Endothelial cell of umbilical vein (primary cell): ENCODE measurements at regions not wholly inside any gene's neighbourhood (a gene's known extent, or its start where the extent isn't known, plus 50 kb on each side); places are given as distances from the start of the nearest gene placed in this dataset.

Experiments used
- CTCF ChIP-seq, 2 donors: IDR thresholded peaks; 1 replicate in 1 of 2; 2 replicates in 1 of 2; pipeline ENCODE4 v1.5.1; 2011; ENCODE audit warnings: low read length in 2 of 2, mild to moderate bottlenecking in 2 of 2, moderate library complexity in 2 of 2, control low read depth in 1 of 2, inconsistent platforms in 1 of 2, low read depth in 1 of 2; ENCODE audit not compliant: insufficient read depth in 1 of 2; ENCODE audit errors: extremely low read depth in 1 of 2
- POLR2A ChIP-seq: IDR thresholded peaks from 2 replicates; pipeline ENCODE4 v1.6.1; 2012; ENCODE audit warnings: low read depth, mild to moderate bottlenecking, control low read depth, low read length
- POLR2AphosphoS5 ChIP-seq: IDR thresholded peaks from 2 replicates; pipeline ENCODE4 v1.6.1; 2012; ENCODE audit warnings: low read depth, mild to moderate bottlenecking, control low read depth, low read length, moderate library complexity; ENCODE audit not compliant: insufficient read depth

- TF ChIP-seq CTCF (IDR thresholded peaks at IDR 0.05; ENCODE audit: extremely low read depth in 1 of 2, insufficient read depth in 1 of 2, low read depth in 1 of 2, low read length in 2 of 2) (no peak), POLR2A (no peak), POLR2AphosphoS5 (no peak)
These were observed 97.1 kb upstream of the CARD18 start for GRCh38 chr11:105236664-105237063.
